GM18517 (cell line): ENCODE measurements at regions not wholly inside any gene's neighbourhood (a gene's known extent, or its start where the extent isn't known, plus 50 kb on each side); places are given as distances from the start of the nearest gene placed in this dataset.

ENCODE experiments used
- ATAC-seq: cut with Tn5 transposase; IDR thresholded peaks from one replicate; pipeline ENCODE4 v1.9.1; 2021; ENCODE audit warnings: mild to moderate bottlenecking, moderate library complexity; ENCODE audit not compliant: unreplicated experiment

- no peak for ATAC-seq
Observed at GRCh38 chr12:68499616-68500015, 111.1 kb upstream of the RAP1B start.

- no peak for ATAC-seq
Observed at GRCh38 chr12:68501226-68501625, 109.5 kb upstream of the RAP1B start.

GRCh38 chr12:68505970-68506369 lies 104.7 kb upstream of the RAP1B start:
- no peak for ATAC-seq

GRCh38 chr12:68506619-68507018 lies 104.1 kb upstream of the RAP1B start:
- no peak for ATAC-seq

- no peak for ATAC-seq
Observed at GRCh38 chr12:68507657-68508056, 103.0 kb upstream of the RAP1B start.

GRCh38 chr12:68508576-68508975 lies 102.1 kb upstream of the RAP1B start:
- no peak for ATAC-seq

- ATAC-seq = no peak
Observed at GRCh38 chr12:68509242-68509641, 101.5 kb upstream of the RAP1B start.

GRCh38 chr12:68510397-68510796 lies 100.3 kb upstream of the RAP1B start:
- ATAC-seq = no peak

GRCh38 chr12:68514807-68515411 lies 95.8 kb upstream of the RAP1B start:
- ATAC-seq = no peak

GRCh38 chr12:68515793-68516192 lies 94.9 kb upstream of the RAP1B start:
- ATAC-seq = no peak

GRCh38 chr12:68521321-68521839 lies 89.3 kb upstream of the RAP1B start:
- no peak for ATAC-seq

GRCh38 chr12:68521848-68522502 lies 88.7 kb upstream of the RAP1B start:
- ATAC-seq = no peak

GRCh38 chr12:68529466-68529865 lies 81.2 kb upstream of the RAP1B start:
- ATAC-seq = no peak

GRCh38 chr12:68529869-68530268 lies 80.8 kb upstream of the RAP1B start:
- no peak for ATAC-seq

- no peak for ATAC-seq
Observed at GRCh38 chr12:68530299-68530698, 80.4 kb upstream of the RAP1B start.

GRCh38 chr12:68530965-68531364 lies 79.7 kb upstream of the RAP1B start:
- ATAC-seq = no peak

- ATAC-seq = no peak
Observed at GRCh38 chr12:68532204-68532886, 78.4 kb upstream of the RAP1B start.

GRCh38 chr12:68532887-68533248 lies 77.8 kb upstream of the RAP1B start:
- ATAC-seq = no peak

GRCh38 chr12:68534108-68534507 lies 76.6 kb upstream of the RAP1B start:
- no peak for ATAC-seq

- no peak for ATAC-seq
Observed at GRCh38 chr12:68536885-68537485, 73.7 kb upstream of the RAP1B start.

GRCh38 chr12:68537571-68537970 lies 73.1 kb upstream of the RAP1B start:
- ATAC-seq = no peak
